NOMO-1 treated with dmso at 0.1 percent for 144 hours (cell line): ENCODE measurements at regions not wholly inside any gene's neighbourhood (a gene's known extent, or its start where the extent isn't known, plus 50 kb on each side); places are given as distances from the start of the nearest gene placed in this dataset.
"Not testable (repeated sequence)": the region's sequence is repeated elsewhere in the genome, so short reads cannot be mapped to it uniquely, and the experiment has no call there.

Experiments
- DNase-seq: peaks from one replicate; lab custom pipeline; 2025; ENCODE audit not compliant: unreplicated experiment; lab: John Stamatoyannopoulos, UW

DNA sequence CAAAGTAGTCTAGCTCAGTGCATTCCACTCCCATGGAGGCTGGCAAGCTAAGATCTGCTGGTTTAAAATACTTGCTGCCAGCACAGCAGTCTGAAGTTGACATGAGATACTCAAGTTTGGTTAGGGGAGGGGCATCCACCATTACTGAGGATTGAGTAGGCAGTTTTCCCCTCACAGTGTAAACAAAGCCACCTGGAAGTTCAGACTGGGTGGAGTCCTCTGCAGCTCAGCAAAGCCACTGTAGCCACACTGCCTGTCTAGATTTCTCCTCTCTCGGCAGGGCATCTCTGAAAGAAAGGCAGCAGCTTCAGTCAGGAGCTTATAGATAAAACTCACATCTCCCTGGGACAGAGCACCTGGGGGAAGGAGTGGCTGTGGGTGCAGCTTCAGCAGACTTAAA lies 377.4 kb upstream of the PRR20A start:
- not testable (repeated sequence) for DNase-seq

- DNase-seq = no peak
Measured at GRCh38 chr13:56773148-56773547, 367.6 kb upstream of the PRR20A start.

DNA sequence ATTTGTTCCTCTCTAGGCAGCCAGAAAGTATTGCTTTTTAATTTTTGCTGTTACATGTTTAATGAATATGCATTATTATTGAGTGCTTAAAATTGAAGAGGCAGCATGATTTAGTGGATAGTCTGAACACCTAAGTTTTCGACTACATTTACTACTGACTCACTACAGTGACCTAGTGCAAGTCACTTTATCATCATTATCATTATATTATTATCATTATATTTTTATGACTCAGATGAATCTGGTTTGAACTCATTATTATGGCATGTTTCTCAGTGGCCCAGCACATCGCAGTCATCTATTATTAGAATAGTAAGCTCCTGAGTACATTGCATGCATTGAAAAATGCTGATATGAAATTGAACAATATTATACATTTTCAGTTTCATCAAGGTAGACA lies 351.2 kb upstream of the PRR20A start:
- DNase-seq = no peak

- DNase-seq = no peak
Measured at GRCh38 chr13:56837161-56837560, 303.6 kb upstream of the PRR20A start.

GRCh38 chr13:56850852-56851251 lies 289.9 kb upstream of the PRR20A start:
- no peak for DNase-seq

- no peak for DNase-seq
Measured at GRCh38 chr13:56861476-56861875, 279.2 kb upstream of the PRR20A start.

- DNase-seq = no peak
Measured at GRCh38 chr13:56864451-56864850, 276.3 kb upstream of the PRR20A start.

GRCh38 chr13:56865416-56865815 lies 275.3 kb upstream of the PRR20A start:
- no peak for DNase-seq

DNA sequence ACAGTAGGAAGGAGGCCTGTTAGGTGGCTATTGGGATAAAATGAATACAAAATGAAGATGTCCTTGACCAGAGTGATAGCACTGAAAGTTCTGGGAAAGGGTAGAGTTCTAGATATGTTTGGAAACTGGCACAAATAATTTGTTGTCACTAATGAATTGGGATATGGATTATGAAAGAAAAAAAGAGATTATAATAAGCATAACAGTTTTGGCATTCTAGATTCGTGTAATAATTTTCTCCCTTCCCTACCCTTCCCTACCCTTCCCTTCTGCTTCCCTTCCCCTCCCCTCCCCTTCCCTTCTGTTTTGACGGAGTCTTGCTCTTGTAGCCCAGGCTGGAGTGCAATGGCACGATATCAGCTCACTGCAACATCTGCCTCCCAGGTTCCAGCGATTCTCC lies 271.0 kb upstream of the PRR20A start:
- no peak for DNase-seq

DNA sequence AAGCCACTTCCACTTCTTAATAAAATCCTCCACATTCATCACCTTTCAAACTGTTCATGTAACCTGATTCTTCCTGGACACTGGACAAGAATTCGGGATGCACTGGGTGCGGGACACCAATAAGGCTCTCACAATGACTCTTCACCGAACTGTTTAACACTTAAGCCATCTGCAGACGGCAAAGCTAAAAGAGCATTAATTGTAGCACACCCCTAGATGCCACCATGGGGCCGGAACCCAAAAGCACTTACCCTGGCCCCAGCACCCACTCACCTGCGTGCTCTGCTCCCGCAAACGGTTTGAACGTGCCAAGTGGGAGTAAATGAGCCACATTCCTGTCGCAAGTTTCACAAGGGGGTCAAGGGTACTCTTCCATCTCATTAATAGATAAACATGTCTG lies 254.3 kb upstream of the PRR20A start:
- DNase-seq = no peak

- DNase-seq = no peak
Measured at GRCh38 chr13:56888455-56888854, 252.3 kb upstream of the PRR20A start.

DNA sequence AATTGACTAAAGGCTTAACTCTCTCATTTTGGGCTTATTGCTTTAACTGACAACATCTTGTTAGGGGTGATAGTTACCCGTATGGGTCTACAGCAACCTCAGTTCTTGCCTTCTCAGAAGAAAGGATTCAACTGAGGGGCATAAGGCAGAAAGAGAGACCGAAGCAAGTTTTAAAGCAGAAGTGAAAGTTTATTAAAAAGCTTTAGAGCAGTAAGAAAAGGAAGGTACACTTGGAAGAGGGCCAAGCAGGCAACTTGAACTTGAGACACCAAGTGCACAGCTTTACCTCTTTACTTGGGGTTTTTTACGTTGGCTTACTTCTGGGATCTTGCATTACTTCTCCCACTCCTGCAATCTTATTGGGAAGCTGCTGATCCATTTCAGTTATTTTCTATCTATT lies 246.9 kb upstream of the PRR20A start:
- peak; percentile 36 for DNase-seq

- no peak for DNase-seq
Measured at GRCh38 chr13:56900549-56901279, 240.0 kb upstream of the PRR20A start.

GRCh38 chr13:56902276-56902675 lies 238.4 kb upstream of the PRR20A start:
- no peak for DNase-seq

DNA sequence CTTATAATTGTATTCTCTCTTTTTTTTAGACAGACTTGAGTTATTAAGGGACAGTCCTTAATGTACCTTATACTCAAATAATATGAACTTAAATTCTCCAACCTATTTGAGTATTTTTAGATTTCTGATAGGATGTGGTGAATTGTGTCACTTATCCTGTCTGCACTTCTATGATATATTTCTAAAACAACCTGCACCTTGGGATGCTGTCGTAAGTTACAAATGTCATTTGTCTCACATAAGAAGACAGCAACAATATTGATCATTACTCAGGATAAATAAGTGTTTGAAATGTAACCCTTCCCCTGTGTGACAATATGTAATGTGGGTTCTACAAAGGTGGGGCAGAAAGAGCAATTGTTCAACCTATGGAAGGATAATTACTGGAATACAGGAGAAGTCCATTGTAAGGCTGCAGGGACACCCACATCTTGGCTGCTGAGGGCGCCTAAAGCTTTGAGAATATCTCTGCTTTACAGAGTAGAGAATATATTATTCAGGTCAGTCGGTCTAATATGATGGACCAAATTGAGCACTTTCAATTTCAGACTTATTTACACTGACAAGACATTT lies 236.9 kb upstream of the PRR20A start:
- no peak for DNase-seq

DNA sequence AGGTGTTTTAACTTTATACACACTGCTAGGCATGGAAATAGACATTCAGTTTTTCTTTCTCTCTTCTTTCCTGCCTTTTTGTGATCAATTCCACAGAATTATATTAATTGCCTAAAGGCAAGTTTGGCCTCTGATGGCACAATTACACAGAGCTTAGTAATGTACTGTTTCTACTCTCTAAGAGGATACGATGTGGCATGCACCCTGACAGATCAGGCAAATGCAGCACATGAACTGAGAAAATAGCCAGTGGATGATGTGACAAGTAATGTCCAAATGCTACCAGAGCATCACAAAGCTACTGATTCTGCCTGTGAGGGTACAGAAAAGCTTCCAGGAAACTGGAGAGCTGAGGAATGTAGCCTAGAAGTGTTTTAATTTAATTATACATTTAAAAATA lies 233.8 kb upstream of the PRR20A start:
- no peak for DNase-seq

GRCh38 chr13:56907766-56908165 lies 233.0 kb upstream of the PRR20A start:
- DNase-seq = no peak

- DNase-seq = no peak
Measured at GRCh38 chr13:56909896-56910600, 230.7 kb upstream of the PRR20A start.

DNA sequence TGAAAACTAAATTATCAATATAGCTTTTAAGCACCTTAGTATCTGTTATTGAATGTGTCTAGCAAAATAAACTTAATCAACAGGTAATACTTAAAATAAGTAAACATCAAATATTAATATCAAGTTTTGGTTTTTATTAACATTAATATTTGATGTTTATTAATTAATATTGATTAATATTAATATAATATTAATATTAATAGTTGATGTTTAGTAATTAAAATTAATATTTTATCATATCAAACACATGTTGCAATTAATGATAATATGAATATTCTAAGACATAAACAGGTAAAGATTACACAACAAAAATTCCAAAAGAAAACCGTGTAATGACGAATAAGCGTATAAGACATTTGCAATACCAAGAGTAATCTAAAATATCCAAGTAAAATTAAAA lies 222.8 kb upstream of the PRR20A start:
- DNase-seq = no peak

- DNase-seq = no peak
Measured at GRCh38 chr13:56923626-56924140, 217.0 kb upstream of the PRR20A start.

GRCh38 chr13:56924401-56924800 lies 216.3 kb upstream of the PRR20A start:
- DNase-seq = no peak

- DNase-seq = no peak
Measured at GRCh38 chr13:56932104-56932503, 208.6 kb upstream of the PRR20A start.
